HK-2 (cell line): ENCODE measurements at regions not wholly inside any gene's neighbourhood (a gene's known extent, or its start where the extent isn't known, plus 50 kb on each side); places are given as distances from the start of the nearest gene placed in this dataset.
"Not testable (repeated sequence)": the region's sequence is repeated elsewhere in the genome, so short reads cannot be mapped to it uniquely, and the experiment has no call there.

Experiments
- DNase-seq: peaks from one replicate; pipeline ENCODE4 v3.0.0-alpha.2; 2018; ENCODE audit not compliant: unreplicated experiment

DNA sequence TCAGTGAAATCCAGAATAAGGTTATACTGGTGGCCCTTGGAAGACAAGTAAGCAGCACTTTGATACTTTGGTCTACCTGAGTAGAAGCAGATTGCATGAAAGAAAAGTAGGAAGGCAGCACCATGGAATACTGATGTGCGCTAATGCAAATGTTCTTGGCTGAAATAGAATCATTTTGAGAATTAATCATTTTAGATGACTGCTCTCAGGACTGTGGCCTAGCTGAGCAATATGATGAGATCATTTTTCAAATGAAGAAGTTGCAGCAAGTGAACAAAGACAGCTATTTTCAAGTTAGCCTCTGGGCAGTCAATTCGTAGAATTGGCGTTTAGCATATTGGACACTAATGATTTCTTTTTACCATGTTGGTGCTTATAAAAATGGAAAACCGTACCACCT lies 483.5 kb downstream of the TMEM232 start:
- no peak for DNase-seq

DNA sequence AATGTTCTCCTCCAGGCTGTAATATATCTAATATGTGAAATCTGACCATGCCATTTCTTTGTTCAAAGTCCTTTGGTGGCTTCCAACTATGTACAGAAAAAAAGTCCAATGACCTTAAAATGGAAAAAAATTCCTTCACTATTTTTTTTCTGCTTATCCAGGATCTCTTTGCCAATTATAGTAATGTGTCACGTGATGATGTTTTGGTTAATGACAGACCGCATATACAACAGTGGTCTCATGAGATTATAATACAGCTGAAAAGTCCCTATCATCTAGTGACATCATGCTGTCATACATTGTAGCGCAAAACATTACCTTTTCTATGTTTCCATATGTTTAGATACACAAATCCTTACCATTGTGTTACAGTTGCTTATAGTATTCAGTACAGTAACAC lies 477.6 kb downstream of the TMEM232 start:
- DNase-seq: no peak

DNA sequence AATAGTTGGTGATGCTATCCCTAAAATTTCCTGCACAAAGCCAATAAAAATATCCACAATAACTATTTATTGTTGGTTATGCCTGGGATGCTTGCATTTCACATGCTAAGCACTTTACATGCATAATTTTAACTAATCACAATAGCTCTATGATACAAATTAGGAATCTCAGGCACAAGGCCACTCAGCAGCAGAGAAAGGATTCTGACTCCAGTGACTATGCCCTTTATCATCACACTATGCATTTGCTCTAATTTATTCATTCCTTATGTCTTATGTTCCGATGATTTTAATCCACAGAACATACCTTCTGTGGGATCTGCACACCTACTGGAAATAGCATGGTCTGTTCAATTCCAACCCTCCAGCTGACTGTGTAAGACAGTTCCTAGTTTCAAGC lies 476.1 kb downstream of the TMEM232 start:
- no peak for DNase-seq

DNA sequence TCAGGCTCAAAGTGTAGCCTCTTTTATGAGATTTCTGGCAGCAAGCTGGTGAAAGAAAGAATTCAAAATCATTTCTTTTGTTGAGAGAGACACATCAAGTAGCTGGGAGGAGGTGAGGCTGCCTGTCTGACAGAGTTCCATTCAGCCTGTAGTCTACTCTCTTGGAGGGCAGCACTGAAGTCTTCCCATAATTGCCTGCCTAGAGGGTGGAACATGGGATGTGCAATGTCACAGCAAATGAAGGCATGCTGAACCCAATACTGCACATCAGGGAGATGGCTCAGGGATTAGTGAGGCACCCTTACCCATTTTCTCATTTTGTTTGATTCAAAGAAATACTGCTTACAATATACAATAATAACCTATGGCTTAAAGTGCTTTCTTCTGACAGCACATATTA lies 475.7 kb downstream of the TMEM232 start:
- no peak for DNase-seq

DNA sequence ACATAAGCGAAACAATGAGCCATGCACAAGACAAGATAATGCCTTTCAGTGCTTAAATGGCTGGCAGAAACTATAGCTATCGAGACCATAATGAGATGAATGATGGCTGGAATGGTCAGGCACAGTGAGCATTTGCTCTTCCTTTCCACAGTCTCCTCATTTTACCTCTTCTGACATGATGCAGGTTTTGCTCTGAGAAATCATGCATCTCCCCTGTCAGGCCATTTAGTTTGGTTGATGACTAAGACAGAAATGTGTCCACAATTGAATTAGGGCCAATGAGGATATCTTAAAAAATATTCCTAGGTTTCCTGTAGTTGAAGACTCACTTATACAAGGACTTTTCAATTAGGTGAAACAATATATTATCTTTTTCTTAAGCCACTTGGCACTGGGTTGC lies 475.1 kb downstream of the TMEM232 start:
- DNase-seq: no peak

GRCh38 chr5:110255194-110255593 lies 471.3 kb downstream of the TMEM232 start:
- DNase-seq: no peak

DNA sequence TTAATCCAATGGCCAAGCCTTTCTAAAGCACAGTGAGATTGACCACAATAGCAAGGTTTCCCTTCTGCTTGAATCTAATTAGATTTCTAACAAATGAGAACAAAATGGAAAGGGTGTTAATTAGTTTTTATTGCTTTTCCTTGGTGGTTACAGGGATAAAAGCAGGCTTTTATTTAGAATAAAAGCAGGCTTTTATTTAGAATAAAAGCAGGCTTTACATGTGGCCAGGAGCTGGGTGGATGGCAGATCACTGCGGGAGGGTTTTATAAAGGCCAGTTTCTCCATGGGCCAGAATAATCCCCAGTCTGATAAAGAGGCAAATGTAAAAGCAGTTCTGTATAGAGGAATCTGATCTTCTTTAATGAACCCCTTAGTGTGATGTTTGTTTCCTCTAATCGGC lies 470.2 kb downstream of the TMEM232 start:
- no peak for DNase-seq

DNA sequence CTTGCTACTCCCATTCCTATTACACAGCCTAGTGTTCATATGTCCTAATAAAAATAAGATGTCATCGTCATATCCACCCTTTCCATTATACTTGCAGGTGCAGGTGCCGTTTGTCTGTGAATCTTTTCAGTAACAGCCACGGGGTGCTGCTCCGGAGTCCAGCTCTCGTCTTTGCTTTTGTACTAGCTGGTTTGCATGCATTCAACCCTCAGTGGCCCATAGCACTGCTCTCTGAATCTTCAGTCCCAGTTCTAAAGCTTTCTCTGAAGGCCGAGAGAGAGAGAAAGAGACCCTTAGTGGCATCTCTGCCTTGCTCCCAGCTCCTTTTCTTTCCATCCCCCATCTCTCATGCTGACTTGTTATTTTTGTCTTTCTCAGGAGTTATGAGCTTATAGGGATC lies 468.5 kb downstream of the TMEM232 start:
- DNase-seq: no peak

- peak; percentile 22 for DNase-seq
Measured at GRCh38 chr5:110258460-110259216, 467.8 kb downstream of the TMEM232 start.

- DNase-seq: no peak
Measured at GRCh38 chr5:110262749-110263148, 463.7 kb downstream of the TMEM232 start.

DNA sequence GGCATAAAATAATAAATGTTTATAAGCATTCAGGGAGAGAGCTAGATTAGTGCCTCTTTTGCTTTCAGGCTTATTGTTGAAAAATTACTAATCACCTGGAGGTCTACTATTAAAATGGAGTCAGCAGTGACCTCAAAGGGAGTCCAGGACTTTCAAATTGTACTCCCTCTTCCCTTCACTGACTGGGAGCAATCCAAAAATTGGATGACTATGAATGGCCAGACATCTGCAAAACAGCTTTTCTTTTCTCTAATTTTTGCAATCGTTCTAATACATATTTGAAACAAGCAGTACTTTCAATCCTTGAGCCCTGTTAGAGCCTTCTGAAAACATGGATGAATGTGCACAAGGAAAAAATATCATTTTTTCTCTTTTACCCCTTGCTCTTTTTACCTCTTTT lies 461.8 kb downstream of the TMEM232 start:
- DNase-seq: no peak

DNA sequence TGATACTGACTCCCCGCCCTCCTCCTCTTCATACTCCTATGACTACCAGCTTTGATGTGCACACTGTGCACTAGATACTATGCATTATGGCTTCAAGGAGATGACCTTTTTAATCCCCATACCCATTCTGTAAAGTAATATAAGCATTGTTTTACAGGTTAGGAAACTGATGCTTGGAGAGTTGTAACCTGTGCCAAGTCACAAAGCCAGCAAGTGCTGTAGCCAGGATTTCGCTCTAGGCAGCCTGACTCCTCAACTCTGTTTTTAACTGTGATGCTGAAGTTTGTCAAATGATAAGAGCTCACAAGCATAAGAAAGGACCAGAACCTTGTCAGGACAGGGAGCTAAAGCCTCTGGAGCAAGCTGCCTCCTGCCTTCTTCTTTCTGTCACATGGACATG lies 461.3 kb downstream of the TMEM232 start:
- DNase-seq: no peak

GRCh38 chr5:110267714-110268113 lies 458.8 kb downstream of the TMEM232 start:
- DNase-seq: no peak

DNA sequence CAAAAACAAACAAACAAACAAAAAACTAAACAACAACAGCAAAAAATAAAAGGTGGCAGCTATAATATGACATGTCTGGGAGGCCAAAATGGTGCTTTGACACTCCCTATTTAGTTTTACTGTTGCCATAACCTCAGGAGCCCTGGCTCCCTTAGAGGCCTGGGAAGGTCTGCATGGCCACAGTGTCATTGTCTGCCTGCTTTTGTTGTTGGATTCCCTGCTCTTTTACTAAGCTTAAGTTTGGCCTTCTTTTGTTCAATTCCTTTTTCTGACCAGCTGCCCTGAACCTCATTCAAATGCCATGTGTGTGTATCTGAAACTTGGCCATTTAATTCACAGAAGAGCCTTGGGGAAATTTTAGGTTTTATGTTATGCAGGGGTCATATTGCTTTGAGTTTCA lies 458.2 kb downstream of the TMEM232 start:
- DNase-seq: no peak

- no peak for DNase-seq
Measured at GRCh38 chr5:110268985-110269384, 457.5 kb downstream of the TMEM232 start.

DNA sequence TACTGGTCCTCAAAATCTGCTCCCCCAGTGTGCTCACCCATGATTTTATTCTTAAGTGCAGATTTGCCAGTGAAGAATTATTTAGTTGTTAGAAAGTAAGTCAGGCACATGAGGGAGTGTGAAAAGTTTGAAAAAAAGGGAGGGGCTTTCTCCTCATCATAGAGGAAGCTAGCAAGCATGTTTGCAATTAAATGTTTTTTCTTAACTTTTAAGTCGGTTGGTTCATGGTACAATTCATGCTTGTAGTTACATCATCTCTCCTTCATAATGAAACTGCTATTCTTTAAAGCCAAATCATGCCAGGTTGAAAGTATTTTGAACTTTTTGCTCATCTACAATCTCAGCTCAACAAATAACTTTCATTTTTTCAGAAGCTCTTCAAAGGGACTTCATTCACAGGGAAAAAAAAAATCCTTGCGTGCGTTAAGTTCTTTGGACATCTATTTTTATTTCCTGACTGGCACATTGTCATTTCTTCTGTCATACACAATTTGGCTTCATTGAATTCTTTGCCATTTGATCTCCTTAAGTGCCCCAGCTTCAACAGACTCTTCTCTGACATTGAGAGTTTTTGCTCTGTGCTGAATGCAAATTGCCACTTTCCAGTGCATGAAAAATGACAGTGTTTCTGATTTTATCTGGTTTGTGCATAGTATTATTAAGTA lies 456.9 kb downstream of the TMEM232 start:
- no peak for DNase-seq

DNA sequence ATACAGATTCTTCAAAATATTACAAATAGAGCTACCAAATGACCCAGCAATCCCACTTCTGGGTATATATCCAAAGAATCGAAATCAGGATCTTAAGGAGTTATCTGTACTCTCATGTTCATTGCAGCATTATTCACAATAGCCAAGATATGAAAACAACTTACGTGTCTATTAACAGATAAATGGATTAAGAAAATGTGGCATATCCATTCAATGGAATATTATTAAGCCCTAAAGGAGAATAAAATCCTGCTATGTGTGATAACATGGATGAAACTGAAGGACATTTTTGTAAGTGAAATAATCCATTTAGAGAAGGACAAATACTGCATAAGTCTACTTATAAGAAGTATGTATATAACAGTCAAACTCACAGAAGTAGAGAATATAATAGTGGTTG lies 450.6 kb downstream of the TMEM232 start:
- no peak for DNase-seq

GRCh38 chr5:110278449-110278848 lies 448.0 kb downstream of the TMEM232 start:
- DNase-seq: not testable (repeated sequence)

GRCh38 chr5:110284121-110284520 lies 442.4 kb downstream of the TMEM232 start:
- DNase-seq: not testable (repeated sequence)

GRCh38 chr5:110288766-110289511 lies 437.5 kb downstream of the TMEM232 start:
- no peak for DNase-seq

- no peak for DNase-seq
Measured at GRCh38 chr5:110289512-110289810, 437.0 kb downstream of the TMEM232 start.

- no peak for DNase-seq
Measured at GRCh38 chr5:110290542-110290941, 435.9 kb downstream of the TMEM232 start.

DNA sequence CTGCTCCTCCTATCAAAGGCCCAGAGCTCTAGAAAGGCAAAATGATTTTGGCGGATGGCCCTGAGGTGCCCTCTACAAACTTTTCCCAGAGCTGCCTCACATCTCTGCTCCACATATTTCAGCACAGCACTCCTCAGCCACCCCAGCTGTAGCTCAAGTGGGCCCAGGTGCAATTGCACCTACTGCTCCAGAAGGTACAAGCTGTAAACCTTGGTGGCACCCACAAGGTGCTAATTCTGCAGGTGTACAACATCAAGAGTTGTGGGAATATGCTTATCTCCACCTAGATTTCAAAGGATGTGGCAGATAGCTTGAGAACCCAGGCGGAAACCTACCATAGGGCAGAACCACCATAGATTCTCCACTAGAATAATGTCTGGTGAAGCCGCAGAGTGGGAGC lies 432.2 kb downstream of the TMEM232 start:
- no peak for DNase-seq
